HepG2 (cell line): ENCODE measurements at regions not wholly inside any gene's neighbourhood (a gene's known extent, or its start where the extent isn't known, plus 50 kb on each side); places are given as distances from the start of the nearest gene placed in this dataset.

Experiments used
- ATAC-seq: fragments of 200-7000 bp; cut with Tn5 transposase; 3 replicates; pipeline ENCODE4 v1.9.1; 2020; ENCODE audit warnings: mild to moderate bottlenecking, moderate library complexity
- BruUV-seq: library from RNA; stranded (reverse); fragments of 400-500 nt; replicated peaks from 2 replicates; lab custom pipeline; 2021; lab: Mats Ljungman, UMichigan
- CTCF ChIA-PET: fragments of 300-600 bp; formaldehyde crosslinking; extraction: SDS; loops from one replicate; lab custom pipeline; 2021; ENCODE audit warnings: low total read pairs, inconsistent platforms, low intra/inter-chr PET ratio; lab: Yijun Ruan, JAX
- POLR2A ChIA-PET: fragments of 350-600 bp; sonication (Branson Sonifier 250); formaldehyde crosslinking; loops from one replicate; lab custom pipeline; 2020; ENCODE audit warnings: antibody characterized with exemption, inconsistent platforms; lab: Yijun Ruan, JAX
- DNase-seq: peaks from one replicate; pipeline ENCODE4 v3.0.0-alpha.2; 2015; ENCODE audit warnings: low spot score
- FAIRE-seq: peaks from 3 replicates; lab custom pipeline; 2011; peaks lifted over from hg19 to GRCh38; lab: Jason Lieb, UNC
- H2AFZ ChIP-seq: one replicate; pipeline ENCODE4 v1.6.1; 2011; ENCODE audit warnings: low read length, inconsistent platforms
- H3K27ac ChIP-seq: fragments of 300-600 bp; 3 replicates; pipeline ENCODE4 v1.8.0; 2011; ENCODE audit warnings: mixed run types, mild to moderate bottlenecking, mixed read lengths, low read length, inconsistent platforms; ENCODE audit not compliant: insufficient read depth; ENCODE audit errors: extremely low read length
- H3K27me3 ChIP-seq, 2 experiments: fragments of 200-600 bp in 1 of 2; 2 replicates in 1 of 2; 3 replicates in 1 of 2; pipeline versions ENCODE4 v1.6.0 to v1.8.0; 2011; ENCODE audit warnings: low read length in 2 of 2, mild to moderate bottlenecking in 2 of 2, moderate library complexity in 2 of 2, inconsistent platforms in 1 of 2; ENCODE audit not compliant: insufficient read depth in 2 of 2, control insufficient read depth in 1 of 2
- H3K36me3 ChIP-seq, 2 experiments: fragments of 200-600 bp in 1 of 2; replicated peaks in 1 of 2; 2 replicates in 1 of 2; 3 replicates in 1 of 2; pipeline versions ENCODE4 v1.5.1 to v1.8.0; 2011; ENCODE audit warnings: low read length in 2 of 2, inconsistent platforms in 1 of 2; ENCODE audit not compliant: insufficient read depth in 2 of 2, control insufficient read depth in 1 of 2
- H3K4me1 ChIP-seq: 2 replicates; pipeline ENCODE4 v1.5.1; 2012; ENCODE audit warnings: low read length, inconsistent platforms; ENCODE audit not compliant: insufficient read depth
- H3K4me2 ChIP-seq: 2 replicates; pipeline ENCODE4 v1.6.0; 2011; ENCODE audit warnings: low read depth, low read length, inconsistent platforms
- H3K4me3 ChIP-seq, 3 experiments: fragments of 200-600 bp in 1 of 3; sonication (generic), shearing (Covaris generic) in 1 of 3; replicated peaks in 1 of 3; 2 replicates each; pipeline ENCODE4 v1.5.1; 2011 to 2016; ENCODE audit warnings: low read length in 3 of 3, inconsistent platforms in 2 of 3, low read depth in 2 of 3, mild to moderate bottlenecking in 2 of 3, control low read depth in 1 of 3, mixed read lengths in 1 of 3; ENCODE audit not compliant: insufficient read depth in 1 of 3
- H3K79me2 ChIP-seq: one replicate; pipeline ENCODE4 v1.6.1; 2011; ENCODE audit warnings: low read length, inconsistent platforms; ENCODE audit not compliant: insufficient read depth
- H3K9ac ChIP-seq: 2 replicates; pipeline ENCODE4 v1.6.0; 2011; ENCODE audit warnings: mild to moderate bottlenecking, low read depth, low read length, inconsistent platforms; ENCODE audit not compliant: insufficient read depth
- H3K9me3 ChIP-seq: 2 replicates; pipeline ENCODE4 v1.5.1; 2012; ENCODE audit warnings: mild to moderate bottlenecking, low read length
- H4K20me1 ChIP-seq: 2 replicates; pipeline ENCODE4 v1.6.0; 2011; ENCODE audit warnings: inconsistent platforms, mild to moderate bottlenecking, low read length, moderate library complexity; ENCODE audit not compliant: insufficient read depth
- BHLHE40 ChIP-seq: IDR thresholded peaks from 2 replicates; pipeline ENCODE4 v1.6.1; 2011; ENCODE audit warnings: low read length, improper control_type of control experiment
- KLF12 ChIP-seq: sonication (generic); formaldehyde crosslinking; IDR thresholded peaks from 2 replicates; pipeline ENCODE4 v1.4.0; 2020; ENCODE audit warnings: missing genetic modification reagents, borderline replicate concordance
- RFX1 ChIP-seq: fragments of 450-650 bp; IDR thresholded peaks from 2 replicates; pipeline ENCODE4 v1.6.1; 2017
- SRSF1 ChIP-seq: fragments of 200-400 bp; formaldehyde crosslinking; optimal IDR thresholded peaks from 2 replicates; pipeline ENCODE3; 2017; ENCODE audit warnings: mild to moderate bottlenecking, low read depth, low read length, moderate library complexity
- TOE1 ChIP-seq: sonication (generic); formaldehyde crosslinking; IDR thresholded peaks from 2 replicates; pipeline ENCODE4 v1.4.0; 2020; ENCODE audit warnings: mild to moderate bottlenecking, missing genetic modification reagents
- WGBS: methylation state at CpG from one replicate; pipeline ENCODE4 v1.1.6; 2017; ENCODE audit warnings: low lambda C conversion rate; 5-methylcytosine and 5-hydroxymethylcytosine counted together
- in situ Hi-C: cut with HindIII; loops from 2 replicates; pipeline ENCODE4 v1.10.0; 2017; ENCODE audit warnings: low pct_unique_long_range_greater_than_20kb; ENCODE audit not compliant: extremely low pct_ligation_motif_present
- intact Hi-C: fragments of 100-400 bp; cut with micrococcal nuclease; formaldehyde crosslinking; loops from one replicate; pipeline ENCODE4 v1.10.0; 2022; ENCODE audit not compliant: unreplicated experiment
- TF ChIP-seq, protein P1 (sequence below): sonication (generic); formaldehyde crosslinking; IDR thresholded peaks from 2 replicates; pipeline ENCODE4 v1.9.0; 2021; ENCODE audit warnings: missing genetic modification reagents, borderline replicate concordance
- TF ChIP-seq, protein P2 (sequence below): sonication (generic); formaldehyde crosslinking; IDR thresholded peaks from 2 replicates; pipeline ENCODE4 v1.5.0; 2020; ENCODE audit warnings: mild to moderate bottlenecking, missing genetic modification reagents, borderline replicate concordance
- TF ChIP-seq, protein P3 (sequence below): sonication (generic); formaldehyde crosslinking; IDR thresholded peaks from 2 replicates; pipeline ENCODE4 v1.8.1; 2023; ENCODE audit warnings: missing genetic modification reagents, inconsistent platforms, borderline replicate concordance
- TF ChIP-seq, protein P4 (sequence below): fragments of 450-650 bp; IDR thresholded peaks from 2 replicates; pipeline ENCODE4 v1.6.1; 2017; ENCODE audit warnings: mild to moderate bottlenecking

DNA sequence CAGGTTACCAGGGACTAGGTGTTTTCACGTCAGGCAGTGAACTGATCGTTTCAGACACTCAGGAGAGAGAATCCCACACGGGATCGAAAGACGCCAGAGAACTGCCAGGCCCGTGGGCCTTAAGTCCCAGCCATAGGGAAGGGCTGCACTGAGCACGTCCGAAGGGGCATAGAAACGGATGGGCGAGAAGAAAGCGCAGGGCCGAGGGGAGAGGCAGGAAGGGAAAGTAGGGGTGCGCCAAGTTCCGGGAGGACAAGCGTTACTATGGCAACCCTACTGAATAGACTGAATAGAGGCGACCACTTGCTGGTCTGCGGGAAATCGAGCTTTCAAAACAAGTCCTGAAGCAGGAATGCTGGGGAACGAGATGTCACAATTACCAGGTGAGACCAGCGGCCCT lies 421.3 kb upstream of the NUPR2 start:
- BruUV-seq: no TSS peak
- H3K9me3 ChIP-seq: peaks cover 97% of the 10 kb centered on the region
- POLR2A ChIA-PET: no interaction called here
- no peak overlapping the region for H3K4me3 ChIP-seq
- FAIRE-seq: no peak
- in situ Hi-C loops (no loop called here), intact Hi-C loops (no loop called here)
- H3K9ac ChIP-seq: no peak overlapping the region
- H3K4me2 ChIP-seq: no peak overlapping the region
- peak; percentile 22; the same call in 1 of the 2 replicates for TF ChIP-seq RFX1
- no peak for TF ChIP-seq KLF12 (CRISPR knock-in tag)
- DNase-seq: no peak
- no peaks in the 10 kb centered on the region for H3K79me2 ChIP-seq
- no peaks in the 10 kb centered on the region for H3K36me3 ChIP-seq
- no peaks in the 10 kb centered on the region for H4K20me1 ChIP-seq
- H3K4me1 ChIP-seq: no peaks in the 10 kb centered on the region
- CTCF ChIA-PET: no interaction called here
- ATAC-seq: no peak
- H3K27me3 ChIP-seq: no peaks in the 10 kb centered on the region
- no peak overlapping the region for H3K27ac ChIP-seq
- H2AFZ ChIP-seq: no peak overlapping the region
- WGBS: 37% methylated on average over 18 of the region's 20 CpGs

DNA sequence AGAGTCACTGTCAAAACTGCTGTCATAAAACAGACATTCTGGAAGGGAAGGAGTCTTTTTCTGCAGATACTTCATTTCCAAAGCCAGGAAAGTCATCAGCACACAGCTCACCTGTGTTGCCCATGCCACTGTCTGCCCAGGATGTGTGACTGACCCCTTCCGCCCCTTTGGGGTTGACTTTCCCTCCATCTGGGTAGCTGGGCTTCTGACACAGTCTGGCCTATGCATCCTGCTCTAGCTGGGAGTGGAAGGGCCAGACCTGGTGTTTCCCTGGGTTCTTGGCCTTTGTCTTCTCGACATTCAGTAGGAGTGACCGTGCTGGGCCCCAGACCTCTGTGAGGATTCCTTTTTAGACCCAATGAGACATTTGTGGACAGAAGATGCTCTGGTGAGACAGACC lies 378.9 kb upstream of the NUPR2 start:
- ATAC-seq: no peak
- no peak overlapping the region for H3K9ac ChIP-seq
- no peak for FAIRE-seq
- H3K27ac ChIP-seq: no peak overlapping the region
- H3K79me2 ChIP-seq: no peaks in the 10 kb centered on the region
- 8% methylated on average over 3 of the region's 3 CpGs for WGBS
- ChIA-PET CTCF (no interaction called here), POLR2A (no interaction called here)
- H2AFZ ChIP-seq: no peak overlapping the region
- BruUV-seq: no TSS peak
- H3K4me2 ChIP-seq: no peak overlapping the region
- no peak for DNase-seq
- no peaks in the 10 kb centered on the region for H3K36me3 ChIP-seq
- in situ Hi-C loops: no loop called here
- no peaks in the 10 kb centered on the region for H4K20me1 ChIP-seq
- intact Hi-C loops: no loop called here
- H3K4me1 ChIP-seq: no peaks in the 10 kb centered on the region
- no peak overlapping the region for H3K4me3 ChIP-seq
- H3K9me3 ChIP-seq: peaks cover 83% of the 10 kb centered on the region
- H3K27me3 ChIP-seq: no peaks in the 10 kb centered on the region
- no peak for TF ChIP-seq SRSF1
- no peak for TF ChIP-seq BHLHE40
- no peak for TF ChIP-seq TOE1 (CRISPR knock-in tag)
- TF ChIP-seq, protein P1, sequence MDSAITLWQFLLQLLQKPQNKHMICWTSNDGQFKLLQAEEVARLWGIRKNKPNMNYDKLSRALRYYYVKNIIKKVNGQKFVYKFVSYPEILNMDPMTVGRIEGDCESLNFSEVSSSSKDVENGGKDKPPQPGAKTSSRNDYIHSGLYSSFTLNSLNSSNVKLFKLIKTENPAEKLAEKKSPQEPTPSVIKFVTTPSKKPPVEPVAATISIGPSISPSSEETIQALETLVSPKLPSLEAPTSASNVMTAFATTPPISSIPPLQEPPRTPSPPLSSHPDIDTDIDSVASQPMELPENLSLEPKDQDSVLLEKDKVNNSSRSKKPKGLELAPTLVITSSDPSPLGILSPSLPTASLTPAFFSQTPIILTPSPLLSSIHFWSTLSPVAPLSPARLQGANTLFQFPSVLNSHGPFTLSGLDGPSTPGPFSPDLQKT (CRISPR knock-in tag): no peak
- TF ChIP-seq, protein P2, sequence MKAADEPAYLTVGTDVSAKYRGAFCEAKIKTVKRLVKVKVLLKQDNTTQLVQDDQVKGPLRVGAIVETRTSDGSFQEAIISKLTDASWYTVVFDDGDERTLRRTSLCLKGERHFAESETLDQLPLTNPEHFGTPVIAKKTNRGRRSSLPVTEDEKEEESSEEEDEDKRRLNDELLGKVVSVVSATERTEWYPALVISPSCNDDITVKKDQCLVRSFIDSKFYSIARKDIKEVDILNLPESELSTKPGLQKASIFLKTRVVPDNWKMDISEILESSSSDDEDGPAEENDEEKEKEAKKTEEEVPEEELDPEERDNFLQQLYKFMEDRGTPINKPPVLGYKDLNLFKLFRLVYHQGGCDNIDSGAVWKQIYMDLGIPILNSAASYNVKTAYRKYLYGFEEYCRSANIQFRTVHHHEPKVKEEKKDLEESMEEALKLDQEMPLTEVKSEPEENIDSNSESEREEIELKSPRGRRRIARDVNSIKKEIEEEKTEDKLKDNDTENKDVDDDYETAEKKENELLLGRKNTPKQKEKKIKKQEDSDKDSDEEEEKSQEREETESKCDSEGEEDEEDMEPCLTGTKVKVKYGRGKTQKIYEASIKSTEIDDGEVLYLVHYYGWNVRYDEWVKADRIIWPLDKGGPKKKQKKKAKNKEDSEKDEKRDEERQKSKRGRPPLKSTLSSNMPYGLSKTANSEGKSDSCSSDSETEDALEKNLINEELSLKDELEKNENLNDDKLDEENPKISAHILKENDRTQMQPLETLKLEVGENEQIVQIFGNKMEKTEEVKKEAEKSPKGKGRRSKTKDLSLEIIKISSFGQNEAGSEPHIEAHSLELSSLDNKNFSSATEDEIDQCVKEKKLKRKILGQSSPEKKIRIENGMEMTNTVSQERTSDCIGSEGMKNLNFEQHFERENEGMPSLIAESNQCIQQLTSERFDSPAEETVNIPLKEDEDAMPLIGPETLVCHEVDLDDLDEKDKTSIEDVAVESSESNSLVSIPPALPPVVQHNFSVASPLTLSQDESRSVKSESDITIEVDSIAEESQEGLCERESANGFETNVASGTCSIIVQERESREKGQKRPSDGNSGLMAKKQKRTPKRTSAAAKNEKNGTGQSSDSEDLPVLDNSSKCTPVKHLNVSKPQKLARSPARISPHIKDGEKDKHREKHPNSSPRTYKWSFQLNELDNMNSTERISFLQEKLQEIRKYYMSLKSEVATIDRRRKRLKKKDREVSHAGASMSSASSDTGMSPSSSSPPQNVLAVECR (CRISPR knock-in tag): no peak
- TF ChIP-seq, protein P3, sequence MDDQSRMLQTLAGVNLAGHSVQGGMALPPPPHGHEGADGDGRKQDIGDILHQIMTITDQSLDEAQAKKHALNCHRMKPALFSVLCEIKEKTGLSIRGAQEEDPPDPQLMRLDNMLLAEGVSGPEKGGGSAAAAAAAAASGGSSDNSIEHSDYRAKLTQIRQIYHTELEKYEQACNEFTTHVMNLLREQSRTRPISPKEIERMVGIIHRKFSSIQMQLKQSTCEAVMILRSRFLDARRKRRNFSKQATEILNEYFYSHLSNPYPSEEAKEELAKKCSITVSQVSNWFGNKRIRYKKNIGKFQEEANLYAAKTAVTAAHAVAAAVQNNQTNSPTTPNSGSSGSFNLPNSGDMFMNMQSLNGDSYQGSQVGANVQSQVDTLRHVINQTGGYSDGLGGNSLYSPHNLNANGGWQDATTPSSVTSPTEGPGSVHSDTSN (CRISPR knock-in tag): no peak
- TF ChIP-seq, protein P4, sequence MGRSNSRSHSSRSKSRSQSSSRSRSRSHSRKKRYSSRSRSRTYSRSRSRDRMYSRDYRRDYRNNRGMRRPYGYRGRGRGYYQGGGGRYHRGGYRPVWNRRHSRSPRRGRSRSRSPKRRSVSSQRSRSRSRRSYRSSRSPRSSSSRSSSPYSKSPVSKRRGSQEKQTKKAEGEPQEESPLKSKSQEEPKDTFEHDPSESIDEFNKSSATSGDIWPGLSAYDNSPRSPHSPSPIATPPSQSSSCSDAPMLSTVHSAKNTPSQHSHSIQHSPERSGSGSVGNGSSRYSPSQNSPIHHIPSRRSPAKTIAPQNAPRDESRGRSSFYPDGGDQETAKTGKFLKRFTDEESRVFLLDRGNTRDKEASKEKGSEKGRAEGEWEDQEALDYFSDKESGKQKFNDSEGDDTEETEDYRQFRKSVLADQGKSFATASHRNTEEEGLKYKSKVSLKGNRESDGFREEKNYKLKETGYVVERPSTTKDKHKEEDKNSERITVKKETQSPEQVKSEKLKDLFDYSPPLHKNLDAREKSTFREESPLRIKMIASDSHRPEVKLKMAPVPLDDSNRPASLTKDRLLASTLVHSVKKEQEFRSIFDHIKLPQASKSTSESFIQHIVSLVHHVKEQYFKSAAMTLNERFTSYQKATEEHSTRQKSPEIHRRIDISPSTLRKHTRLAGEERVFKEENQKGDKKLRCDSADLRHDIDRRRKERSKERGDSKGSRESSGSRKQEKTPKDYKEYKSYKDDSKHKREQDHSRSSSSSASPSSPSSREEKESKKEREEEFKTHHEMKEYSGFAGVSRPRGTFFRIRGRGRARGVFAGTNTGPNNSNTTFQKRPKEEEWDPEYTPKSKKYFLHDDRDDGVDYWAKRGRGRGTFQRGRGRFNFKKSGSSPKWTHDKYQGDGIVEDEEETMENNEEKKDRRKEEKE: no peak
